Smooth muscle cell of the brain vasculature (primary cell): ENCODE measurements at regions not wholly inside any gene's neighbourhood (a gene's known extent, or its start where the extent isn't known, plus 50 kb on each side); places are given as distances from the start of the nearest gene placed in this dataset.
"Not testable (repeated sequence)": the region's sequence is repeated elsewhere in the genome, so short reads cannot be mapped to it uniquely, and the experiment has no call there.

Experiments
- DNase-seq: peaks from one replicate; pipeline ENCODE4 v3.0.0-alpha.2; 2012; ENCODE audit warnings: low read depth, low spot score

DNA sequence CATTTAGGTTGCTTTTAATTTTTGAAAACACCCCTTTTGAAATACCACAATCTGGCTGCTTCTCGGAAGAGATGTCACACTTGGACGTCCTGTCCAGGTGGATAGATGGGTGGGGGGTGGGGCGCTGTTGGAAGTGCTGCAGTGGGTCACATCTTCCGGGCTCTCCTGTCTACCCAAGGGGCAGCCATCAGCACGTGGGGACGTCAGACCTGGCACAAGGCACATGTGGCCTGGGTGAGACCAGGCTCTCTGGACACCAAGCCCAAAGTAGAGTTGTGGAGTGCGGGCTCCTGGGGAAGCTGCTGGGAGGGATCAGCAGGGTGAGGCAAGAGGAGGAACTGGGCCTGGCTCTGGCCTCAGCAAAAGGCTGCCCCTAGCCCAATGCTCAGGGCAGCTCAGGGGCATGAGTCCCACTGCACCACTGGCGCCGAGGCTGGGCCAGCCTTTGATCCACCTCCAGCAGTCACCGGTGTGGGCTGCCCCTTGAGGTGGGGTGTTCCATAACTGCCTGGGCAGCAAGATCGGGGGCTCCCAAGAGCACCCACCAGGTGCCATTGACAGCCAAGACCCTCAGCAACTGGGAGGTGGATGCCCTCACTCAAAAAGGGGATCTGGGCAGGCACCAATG lies 68.6 kb upstream of the CCND1 start:
- DNase-seq: no peak

DNA sequence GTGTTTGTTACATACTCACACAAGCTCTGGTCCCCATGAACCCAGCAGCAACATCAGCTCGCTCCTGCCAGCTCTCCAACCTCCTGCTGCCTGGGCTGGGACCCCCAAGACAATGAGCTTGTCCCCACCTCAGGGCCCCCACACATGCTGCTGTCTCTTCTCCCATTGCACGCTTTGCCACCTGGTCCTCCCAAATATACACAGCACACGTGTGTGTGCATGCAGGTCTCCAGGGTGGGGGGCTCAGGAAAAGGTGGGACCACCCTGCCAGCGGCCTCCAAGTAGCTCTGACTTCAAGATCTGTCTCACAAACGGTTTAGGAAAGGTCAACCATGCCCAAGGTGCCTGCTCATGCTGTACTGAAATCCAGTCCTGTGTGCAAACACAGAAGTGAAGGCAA lies 68.1 kb upstream of the CCND1 start:
- DNase-seq: no peak

DNA sequence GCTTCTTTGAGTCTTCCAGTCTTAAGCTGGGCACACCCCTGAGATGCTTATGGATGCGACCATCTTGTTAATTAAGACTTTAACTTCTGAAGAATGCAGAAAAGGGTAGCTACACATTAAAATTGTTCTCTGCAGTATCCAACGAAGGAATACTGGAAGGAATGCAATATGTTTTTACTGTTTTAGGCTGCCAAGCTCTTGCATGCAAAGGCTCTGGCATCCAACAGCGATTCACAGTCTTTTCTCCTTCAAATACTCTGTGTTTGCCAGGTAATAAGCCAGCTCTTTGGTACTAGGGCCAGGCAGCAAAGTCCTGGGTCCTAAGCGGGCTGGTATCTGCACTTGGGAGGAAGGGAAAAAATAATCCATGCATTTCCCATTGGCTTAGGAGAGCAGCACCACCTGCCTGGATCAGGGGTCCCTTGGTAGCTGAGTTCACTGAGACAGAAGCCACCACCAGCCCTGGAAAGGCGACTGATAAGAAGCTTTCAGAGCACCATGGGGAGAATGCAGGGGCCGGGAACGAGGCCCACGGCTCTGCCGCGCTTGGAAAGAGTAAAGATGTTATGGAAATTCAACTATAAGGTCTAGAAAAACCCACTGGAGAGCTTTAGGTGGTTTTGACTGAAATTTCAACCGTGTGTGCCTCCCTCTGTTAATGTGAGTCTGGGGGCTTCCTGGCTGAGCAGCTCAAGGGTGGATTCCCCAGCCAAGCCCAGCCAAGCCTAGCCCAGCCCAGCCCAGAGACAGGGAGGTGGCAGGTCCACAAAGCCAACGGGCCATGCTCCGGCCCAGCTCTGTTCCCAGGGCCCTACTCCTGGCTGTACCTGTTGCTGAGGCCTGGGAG lies 67.0 kb upstream of the CCND1 start:
- no peak for DNase-seq

DNA sequence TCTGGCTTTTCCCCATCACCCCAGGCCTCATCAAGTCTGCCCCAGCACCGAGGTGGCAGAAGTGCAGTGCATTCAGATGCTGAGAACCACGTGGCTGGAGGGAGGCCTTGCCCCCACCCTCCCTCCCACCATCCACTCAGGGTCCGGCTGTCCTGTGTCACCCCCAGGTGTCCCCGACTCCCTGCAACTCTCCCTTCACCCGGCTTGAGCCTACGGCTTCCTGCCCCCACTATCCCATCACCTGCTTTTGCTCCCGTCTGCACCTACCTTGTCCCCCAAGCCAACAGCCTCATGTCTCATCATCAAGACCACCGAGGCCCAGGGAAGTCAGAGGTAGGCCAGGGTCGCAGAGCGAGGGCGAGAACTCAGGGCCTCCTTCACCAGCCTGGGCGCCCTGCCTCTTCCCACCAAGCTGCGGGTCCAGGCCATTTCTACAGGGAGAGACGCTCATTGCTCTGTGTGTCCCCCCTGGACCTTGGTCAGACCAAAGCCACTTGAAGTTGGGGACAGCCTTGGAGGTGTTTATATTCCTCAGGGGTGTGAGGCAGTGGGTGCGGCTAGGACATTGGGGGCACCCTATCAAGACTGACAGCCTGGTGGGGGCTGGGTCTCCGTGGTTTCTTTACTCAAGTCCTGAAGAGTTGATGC lies 66.2 kb upstream of the CCND1 start:
- no peak for DNase-seq

DNA sequence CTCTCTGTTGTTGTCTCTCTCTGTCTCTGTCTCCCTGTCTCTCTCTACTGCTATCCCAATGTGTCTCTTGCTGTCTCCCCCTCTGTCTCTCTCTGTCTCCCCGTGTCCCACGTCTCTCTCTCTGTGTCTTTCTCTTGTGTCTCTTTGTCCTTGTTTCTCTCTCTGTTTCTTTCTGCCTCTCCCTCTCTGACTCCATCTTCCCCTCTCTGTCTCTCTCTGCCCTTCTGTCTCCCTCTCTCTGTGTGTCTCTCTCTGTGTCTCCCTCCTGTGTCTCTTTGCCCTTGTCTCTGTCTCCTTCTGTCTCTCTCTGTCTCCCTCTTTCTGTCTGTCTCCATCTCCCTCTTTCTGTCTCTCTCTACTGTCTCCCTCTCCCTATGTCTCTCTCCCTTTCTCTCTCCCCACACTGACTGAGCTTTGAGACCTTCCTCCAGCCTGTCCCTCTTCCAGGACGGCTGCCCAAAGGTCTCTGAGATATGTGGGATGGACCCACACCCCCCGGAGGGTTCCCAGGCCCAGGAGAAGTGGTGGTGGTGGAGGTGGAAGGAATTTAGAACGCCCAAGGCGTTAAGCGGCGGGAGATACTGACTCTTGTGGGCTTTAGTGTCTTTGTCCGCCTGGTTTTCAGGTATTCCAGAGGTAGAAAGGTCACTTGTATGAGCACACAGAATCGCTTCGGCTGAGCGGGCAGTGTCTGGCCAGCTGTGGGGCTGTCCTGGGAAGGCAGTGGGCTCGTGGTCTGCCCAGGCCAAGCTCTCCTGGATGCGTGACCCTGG lies 65.5 kb upstream of the CCND1 start:
- no peak for DNase-seq

DNA sequence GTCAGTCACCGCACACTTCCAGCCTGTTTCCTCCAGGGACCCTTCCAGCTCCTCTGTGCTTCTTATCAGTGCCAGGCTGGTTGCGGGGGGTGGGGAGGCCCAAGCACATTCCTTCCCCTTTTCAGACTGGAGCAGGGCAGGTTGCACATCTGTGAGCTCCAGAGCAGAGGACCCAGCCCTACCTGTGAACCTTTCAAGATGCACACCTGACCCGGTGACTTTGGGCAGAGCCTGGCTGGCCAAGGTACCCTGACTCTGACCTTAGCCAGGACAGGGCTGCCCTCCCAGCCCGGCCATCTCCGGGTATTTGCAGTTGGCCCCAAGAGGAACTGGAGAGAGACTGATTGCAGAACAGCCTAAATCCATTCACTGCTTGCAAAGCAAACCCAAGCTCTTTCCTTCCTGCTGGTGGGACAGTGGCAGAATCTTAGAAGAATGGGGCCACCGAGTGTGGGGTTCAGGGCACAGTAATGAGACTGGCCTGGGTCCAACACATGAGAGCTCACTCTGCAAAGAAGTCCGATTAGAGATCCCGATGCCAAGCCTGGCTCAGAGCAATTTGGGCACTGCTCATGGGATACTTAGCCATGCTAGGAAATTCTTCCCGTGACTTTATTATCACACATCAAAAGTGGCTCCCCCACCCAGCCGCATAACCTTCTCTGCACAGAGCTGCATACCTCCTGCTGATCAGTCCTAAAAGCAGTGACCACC lies 64.7 kb upstream of the CCND1 start:
- DNase-seq: no peak

DNA sequence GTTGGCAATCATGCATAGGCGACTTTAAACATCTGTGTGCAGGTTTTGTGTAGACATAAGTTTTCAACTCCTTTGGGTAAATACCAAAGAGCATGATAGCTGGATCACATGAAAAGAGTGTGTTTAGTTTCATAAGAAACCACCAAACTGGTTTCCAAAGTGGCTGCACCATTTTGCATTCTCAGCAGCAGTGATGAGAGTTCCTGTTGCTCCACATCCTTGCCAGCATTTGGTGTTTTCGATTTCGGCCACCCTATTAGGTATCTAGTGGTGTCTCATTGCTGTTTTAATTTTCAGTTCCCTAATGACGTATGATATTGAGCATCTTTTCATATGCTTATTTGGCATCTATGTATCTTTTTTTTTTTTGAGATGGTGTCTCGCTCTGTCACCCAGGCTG lies 62.8 kb upstream of the CCND1 start:
- DNase-seq: no peak

DNA sequence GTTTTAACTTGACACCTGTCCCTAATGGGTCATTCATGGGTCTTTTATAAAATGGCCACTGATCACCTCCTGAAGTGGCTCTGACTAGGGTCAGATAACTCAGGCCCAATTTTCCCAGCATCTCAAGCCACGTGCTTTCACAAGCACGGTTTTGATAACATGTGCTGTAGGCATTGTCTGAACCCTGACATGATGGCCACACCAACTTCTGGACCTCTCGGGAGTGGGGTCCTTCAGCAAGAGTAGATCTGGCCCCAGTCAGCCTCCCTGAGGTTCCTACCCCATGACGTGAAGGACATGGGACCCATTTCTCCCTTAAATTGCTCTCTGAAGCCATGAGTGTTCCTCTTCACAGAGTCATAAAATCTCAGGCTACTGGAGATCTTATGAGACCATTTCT lies 60.4 kb upstream of the CCND1 start:
- no peak for DNase-seq

DNA sequence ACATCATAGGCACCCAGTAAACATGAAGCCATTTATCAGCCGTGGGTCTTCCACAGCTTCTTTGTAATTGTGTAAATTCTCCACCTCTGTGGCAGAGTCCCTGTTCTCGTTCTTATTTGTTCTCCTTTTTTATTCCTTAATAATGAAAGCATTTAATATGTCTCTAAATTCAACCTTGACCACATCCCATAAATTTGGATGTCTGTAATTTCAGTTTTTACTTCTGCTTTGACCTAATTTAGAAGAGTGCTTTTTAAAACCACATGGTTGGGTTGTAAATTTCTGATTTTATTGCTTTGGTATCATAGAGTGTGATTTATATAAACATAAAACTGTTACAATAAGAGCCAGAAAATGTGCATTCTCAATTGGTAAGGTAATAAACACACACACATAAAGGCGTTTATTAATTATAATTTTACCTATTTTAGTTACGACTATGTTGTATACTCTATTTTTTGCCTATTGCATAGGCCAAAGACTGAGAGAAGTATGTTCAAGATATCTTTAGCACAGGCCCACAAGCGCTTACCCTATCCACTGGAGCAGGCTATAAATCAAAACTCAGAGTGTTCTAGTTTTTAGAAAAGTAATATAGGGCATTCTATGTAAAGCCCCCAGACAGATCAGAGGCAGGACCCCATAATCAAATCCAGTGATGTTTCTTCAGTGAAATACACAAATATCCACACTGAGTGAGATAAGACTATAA lies 58.0 kb upstream of the CCND1 start:
- DNase-seq: no peak

DNA sequence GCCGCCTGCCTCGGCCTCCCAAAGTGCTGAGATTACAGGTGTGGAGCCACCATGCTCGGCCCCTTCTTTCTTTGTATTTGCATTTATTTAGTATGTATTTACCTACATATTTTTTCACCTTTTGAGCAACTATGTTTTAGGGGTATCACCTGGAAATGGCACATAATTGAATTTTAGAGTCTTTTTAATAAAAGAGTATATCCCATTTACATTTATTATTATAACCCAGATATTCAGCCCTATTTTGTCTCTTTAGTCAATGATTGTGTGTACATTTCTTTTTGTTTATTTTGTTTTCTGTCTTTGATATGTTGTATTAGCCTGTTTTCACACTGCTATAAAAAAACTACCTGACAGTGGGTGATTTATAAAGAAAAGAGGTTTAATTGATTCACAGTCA lies 56.8 kb upstream of the CCND1 start:
- DNase-seq: no peak

DNA sequence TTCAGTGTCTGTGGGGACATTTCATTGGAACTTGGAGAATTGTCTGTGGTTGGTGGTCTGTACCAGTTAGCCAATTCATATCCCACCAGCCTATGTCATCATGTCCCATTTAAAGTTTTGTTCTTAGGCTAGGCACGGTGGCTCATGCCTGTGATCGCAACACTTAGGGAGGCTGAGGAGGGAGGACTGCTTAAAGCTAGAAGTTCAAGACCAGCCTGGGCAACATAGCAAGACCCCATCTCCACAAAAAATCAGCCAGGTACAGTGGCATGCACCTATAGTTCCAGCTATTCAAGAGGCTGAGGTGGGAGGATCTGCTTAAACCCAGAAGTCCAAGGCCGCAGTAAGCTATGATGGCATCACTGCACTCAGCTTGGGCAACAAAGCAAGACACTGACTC lies 55.6 kb upstream of the CCND1 start:
- no peak for DNase-seq

DNA sequence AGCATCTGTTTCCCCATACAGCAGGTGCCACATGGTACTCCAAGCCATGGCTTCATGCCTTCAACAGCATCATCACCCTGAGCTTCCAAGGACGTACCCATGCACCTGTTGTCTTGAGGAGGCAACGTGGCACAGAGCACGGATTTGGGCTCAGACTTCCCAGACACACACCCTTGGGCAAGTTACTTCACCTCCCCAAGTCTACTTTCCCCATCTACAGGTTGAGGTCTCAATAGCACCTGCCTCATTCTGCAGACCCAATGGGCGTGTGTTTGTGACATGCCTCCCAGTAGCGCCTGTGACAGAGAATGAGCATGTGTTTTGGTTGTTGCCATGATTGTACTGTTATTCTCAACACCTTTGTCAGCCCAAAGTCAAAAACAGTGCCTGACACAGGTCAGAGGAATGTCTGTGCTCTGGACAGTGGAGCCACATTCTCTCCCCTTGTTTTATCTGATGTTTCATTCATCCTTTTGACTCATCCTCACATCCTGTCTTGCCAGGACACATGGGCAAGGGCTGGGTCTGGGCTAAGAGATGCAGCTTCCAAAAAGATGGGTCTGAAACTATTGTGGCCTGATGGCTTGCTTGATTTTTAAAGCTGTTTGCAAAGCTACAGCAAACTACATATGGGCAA lies 53.4 kb upstream of the CCND1 start:
- no peak for DNase-seq

DNA sequence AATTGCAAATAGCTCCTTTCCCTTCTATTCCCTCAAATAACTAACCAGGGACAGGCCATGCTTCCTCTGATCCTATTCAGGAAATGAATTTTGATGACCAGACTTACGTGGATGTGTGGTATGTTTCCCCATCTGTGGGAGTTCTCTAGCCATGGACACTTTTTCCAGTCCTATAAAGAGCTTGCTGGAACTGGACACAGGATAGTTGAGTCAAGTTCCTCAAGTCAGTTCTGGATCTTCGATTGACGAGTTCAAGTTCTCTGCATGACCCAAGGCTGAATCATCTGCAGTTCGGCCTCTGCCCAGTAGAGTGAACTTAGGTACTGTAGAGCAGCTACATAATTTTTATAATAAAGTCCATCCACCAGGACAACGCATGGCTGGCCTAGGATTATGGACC lies 52.7 kb upstream of the CCND1 start:
- peak; percentile 7 for DNase-seq

DNA sequence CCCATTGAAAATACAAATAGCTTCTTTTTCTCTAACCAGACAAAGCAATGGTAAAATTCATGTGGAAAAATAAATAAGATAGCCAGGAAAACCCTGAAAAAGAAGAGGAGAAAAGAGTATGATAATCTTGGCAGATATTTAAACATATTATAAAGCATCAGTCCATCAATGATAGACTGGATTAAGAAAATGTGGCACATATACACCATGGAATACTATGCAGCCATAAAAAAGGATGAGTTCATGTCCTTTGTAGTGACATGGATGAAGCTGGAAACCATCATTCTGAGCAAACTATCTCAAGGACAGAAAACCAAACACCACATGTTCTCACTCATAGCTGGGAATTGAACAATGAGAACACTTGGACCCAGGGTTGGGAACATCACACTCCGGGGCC lies 50.9 kb upstream of the CCND1 start:
- not testable (repeated sequence) for DNase-seq
